Stimulated activated CD4-positive, alpha-beta T cell treated with anti-CD3 and anti-CD28 coated beads, Interleukin-2, amount 100 ng/mL, for 48 hours (primary cell): ENCODE measurements at regions not wholly inside any gene's neighbourhood (a gene's known extent, or its start where the extent isn't known, plus 50 kb on each side); places are given as distances from the start of the nearest gene placed in this dataset.

Source experiments
- DNase-seq, 2 donors: peaks; one replicate each; pipeline ENCODE4 v3.0.0-alpha.2; 2020

DNA sequence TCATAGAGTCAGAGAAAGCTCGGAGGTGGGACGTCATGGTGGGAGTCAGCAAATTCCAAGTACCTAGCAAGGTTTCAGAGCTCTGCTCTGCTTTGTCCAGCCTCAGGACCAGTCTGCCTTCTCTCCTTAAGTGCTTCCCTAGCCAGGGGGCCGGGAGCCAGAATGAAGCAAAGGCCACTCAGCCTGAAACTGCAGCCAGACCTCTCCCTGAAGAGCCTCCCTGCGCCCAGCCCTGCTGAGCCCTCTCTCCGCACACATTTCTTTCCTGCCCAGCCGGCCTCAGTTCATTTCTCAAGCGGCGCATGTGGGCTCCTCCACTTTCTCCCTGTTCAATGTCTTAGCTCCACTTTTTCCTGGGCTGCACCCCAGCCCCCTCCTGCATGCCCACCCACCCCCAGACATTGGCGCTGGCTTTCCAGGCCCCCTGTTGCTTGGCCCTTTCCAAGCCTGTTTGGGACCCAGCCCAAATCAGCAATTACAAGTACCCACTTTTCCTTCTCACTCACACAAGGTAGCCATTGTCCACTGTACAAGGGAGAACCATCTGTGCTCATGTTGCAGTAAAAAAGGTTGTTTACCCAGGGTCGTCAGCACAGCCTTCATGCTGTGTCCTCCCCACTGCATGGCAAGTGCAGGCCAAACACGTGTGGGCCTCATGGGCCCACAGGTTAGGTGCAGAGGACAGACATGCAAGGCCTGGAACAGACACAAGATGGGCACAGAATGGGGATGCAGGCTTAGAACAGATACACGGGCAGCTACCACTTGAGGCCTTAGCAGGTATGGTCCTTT, 147.1 kb downstream of the MRPL14 start:
- no peak for DNase-seq

DNA sequence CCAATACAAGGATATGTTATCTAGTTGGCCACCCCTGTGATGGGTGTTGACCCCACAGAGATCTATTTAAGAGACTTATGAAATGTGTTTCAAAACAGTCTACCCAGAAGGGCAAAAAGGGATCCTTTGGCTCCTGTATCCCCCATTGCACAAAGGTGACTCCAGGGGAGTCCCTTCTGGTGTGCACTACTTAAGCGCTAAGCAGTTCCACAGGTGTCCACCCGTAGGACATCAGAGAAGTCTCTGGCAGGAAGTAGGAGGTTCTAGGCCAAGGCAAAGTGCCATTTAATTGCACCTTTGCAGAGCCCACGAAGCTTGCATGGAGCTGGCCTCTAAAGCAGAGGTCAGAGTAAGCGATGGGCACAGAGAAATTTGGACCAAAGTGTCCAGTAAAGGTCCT, 147.7 kb downstream of the MRPL14 start:
- no peak for DNase-seq

DNA sequence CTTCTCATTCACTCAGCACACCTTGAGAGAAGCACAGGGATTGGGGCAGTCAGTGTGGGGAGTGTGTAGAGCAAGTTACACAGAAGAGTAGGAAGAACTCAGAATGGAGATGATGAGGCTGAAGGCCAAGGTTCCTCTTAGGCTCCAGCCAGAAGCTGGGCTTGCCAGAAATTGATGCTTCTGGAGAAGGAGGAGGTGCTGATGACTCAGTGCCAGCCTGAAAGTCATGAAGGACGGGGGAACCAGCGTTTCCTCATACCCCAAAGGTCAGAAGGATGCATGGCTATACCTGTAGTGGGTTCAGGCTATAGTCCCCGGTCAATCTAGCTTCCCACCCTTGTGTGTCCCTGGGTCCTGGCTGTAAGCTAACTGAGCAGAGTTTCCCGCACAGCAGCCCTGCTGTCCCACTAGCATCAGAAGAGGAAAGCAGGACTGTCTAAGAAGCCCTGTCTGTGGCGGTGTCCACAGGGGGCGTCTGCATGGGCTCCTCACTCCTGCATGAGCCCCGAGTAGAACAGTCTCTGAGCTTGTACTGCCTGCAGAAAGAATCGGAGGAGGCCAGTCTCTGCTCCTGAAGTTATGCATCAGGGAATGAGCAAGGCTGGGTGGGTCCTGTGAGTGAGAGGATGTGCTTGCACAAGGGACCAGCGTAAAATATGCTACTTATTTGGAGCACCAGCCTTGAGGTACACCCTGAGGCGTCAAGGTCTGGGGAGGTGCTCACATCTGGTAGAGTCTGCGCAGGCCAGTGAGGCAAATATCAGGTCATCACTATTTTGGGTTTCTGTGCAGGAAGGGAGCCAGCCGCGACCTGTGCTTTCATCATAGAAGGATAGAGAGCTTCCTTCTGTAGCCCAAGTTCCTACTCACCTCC, 148.5 kb downstream of the MRPL14 start:
- no peak for DNase-seq

DNA sequence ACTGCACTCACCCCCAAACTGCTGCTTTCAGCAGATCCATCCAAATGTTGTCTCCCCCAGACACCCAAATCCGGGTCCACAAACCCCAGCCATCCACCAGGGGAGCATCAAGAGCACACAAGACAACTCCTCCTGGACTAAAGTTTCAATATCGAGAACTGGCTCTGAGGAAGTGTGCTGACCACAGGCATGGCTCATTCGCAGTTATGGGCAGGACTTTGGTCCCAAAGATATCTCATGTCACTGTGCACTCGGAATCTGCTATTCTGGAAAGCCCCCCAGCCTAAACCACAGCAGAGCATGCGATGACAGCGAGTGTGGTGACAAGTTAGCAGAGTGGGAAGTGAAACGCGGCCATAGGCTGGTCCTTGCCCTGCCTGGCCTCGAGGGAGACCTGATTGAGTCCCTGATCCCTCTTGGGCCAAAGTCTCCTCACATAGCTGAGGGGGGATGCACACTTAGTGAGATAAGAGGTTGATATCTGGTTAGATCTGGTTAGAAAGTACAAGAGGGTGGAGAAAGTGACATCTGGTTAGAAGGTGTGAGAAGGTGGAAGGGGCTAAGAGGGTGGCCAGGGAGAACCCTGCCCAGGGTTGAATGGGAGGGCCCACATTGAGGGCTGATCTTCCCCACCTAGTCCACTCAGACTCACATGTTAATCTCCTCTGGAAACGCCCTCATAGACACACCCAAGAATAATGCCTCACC, 149.7 kb downstream of the MRPL14 start:
- DNase-seq = no peak

DNA sequence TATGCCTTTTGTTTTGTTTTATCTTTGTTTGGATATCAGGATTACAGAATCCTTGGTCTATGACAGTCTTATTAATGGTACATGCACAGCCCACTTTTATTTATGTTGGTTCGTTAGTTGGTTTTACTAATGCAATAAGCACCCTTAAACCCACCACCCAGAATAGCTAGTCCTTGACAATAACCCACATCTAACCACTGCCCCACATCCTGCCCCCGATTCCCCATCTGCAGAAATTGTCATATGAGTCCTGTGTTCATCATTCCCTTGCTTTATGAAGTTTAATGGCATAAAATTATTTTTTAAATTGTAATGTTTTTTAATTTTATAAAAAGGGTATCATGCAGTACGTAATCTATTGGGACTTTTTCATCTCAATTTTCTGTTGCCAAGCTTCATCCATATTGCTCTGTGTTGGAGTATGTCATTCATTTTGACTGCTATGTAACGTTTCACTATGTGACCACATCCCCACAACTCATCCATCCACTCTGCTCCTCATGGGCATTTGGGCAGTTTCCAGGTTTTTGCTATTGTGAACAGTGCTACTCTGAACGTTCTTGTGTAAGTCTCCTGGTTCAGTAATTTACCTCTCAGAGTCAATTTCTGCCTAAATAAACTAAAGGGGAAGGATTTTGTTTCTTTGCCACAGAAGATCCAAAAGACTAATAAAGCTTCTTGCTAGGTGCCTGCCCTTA, 150.4 kb downstream of the MRPL14 start:
- DNase-seq = no peak

DNA sequence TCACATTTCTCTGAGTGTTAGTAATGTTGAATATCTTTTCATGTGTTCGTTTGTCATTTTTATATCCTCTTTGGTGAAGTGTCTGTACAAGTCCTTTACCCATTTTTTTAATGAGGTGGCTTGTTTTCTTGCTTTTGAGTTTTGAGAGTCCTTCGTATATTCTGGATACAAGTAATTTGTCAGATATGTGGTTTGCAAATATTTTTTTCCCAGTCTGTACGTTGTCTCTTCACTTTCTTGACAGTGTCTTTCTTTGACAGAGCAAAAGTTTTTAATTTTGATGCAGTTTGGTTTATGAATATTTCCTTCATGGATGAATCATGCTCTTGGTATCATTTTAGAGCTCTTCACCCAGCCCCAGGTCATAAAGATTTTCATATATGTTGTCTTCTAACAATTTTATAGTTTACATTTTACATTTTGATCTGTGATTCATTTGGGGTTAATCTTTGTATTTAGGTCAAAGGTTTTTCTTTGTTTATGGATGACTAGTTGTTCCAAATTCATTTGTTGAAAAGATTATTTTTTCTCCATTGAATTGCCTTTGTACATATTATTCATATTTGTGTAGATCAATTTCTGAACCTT, 152.5 kb downstream of the MRPL14 start:
- DNase-seq = no peak

DNA sequence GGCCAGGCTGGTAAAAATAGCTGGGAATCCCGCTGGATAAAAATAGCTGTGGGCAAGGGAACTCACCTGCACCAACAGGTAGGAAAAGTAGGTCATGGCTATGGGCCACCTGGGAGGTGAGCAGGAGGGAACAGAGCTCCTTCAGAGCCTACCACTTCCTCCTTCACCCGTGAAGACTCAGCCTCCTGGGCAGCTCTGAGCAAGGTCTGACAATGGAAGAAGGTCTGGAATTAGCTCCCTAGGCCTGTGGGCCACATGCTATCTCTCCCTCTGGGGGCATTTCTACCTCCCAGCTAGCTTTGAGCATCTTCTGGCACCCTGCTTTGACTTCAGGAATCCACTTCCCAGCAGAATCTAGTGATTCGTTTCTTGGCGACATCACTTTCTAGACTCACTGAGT, 153.9 kb downstream of the MRPL14 start:
- no peak for DNase-seq

DNA sequence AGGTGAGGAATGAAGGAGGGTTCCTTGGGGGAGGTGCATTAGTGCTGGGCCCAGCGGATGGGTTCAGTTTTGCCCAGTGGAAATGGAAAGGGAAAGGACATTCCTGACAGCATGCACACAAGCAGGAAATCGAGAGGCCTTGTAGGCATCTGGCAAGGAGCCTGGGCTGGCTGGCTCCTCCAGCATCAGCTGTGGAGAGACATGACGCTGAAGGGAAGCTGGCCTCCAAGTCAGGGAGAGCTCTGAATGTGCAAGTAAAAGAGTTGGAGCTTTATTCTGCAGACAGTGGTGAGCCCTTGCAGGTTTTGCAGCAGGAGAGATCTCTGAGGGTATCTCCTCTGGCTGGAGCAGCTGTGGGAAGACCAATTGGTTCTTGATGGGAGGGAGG, 154.3 kb downstream of the MRPL14 start:
- no peak for DNase-seq

DNA sequence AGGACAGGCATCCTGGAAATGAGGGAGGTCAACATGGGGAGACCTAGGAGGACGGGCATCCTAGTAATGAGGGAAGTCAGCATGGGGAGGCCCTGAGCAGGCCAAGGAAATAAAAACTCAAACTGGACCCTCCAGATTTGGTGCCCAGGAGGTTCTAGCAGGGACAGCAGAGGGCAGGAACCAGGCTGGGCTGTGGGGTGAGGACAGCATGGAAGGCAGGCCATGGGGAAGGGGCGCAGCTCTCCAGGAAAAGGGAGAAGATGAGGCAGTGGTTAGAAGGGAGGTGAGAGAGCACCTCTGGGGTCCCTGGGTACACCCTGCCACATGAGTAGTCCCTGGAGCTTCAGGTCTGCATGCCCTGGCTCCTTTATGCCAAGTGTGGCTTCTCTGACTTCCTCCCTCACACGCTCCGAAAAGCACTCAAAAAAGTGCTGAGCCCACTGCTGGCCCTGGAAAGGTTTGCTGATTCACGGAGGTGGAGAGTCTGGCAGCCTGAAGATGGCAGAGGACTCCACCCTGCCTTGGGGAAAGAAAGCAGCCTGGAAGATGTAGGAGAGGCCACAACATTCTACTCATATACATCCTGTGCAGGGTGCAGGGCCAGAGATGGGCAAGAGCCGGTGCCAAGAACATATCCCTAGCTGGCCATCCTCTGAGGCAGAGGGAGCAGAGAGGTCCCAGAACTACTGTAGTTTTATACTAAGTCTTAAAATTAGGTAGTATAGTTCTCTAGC, 154.9 kb downstream of the MRPL14 start:
- no peak for DNase-seq

DNA sequence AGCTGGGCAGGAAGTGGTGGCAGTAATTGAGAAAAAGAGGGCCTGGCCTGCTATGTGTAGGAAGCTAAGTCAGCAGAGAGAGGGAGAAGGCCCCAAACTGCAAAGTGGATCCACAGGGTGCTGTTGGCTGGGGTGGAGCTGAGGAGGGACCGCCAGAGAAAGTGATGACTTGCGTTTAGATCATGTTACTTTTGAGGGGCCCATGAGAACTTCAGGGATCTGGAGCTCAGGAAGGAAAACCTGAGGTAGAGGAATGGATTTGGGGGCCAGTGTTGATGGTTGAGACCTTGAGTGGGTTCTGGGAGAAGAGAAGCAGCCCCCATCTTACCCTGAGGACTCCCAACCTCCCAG, 155.5 kb downstream of the MRPL14 start:
- no peak for DNase-seq

DNA sequence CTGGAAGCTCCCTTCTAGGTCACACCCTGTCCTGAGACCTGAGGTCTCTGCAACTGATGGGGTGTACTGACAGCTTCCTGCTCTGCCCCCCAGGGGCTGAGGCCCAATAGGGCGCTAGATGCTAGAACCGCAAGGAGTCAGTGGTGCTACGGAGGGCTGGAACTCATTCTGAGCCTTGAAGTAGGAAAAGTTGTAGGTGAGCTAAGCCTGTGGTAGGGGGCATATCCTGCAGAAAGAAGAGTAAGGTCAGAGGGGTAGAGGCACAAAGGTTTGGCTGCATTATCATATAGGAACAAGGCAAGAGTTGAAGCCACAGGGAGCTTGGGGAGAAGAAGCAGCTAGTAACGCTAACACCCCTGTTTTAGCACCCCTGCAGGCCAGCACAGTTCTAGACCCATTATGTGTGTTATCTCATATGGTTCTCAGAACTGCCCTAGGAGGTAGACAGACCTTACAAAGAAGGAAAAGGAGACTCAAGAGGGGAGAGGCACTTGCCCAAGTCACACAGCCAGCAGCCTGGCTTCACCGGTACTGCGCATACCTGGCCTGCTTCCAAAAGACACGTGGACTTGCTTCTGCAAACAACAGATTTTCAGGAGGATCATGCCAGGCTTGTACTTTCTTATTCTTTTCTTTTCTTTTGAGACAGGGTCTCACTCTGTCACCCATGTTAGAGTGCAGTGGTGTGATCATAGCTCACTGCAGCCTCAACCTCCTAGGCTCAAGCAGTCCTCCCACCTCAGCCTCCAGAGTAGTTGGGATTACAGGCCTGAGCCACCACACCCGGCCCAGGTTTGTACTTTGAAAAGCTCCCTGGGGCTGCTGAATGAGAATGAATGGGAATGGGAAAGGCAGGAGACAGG, 156.1 kb downstream of the MRPL14 start:
- DNase-seq = no peak

DNA sequence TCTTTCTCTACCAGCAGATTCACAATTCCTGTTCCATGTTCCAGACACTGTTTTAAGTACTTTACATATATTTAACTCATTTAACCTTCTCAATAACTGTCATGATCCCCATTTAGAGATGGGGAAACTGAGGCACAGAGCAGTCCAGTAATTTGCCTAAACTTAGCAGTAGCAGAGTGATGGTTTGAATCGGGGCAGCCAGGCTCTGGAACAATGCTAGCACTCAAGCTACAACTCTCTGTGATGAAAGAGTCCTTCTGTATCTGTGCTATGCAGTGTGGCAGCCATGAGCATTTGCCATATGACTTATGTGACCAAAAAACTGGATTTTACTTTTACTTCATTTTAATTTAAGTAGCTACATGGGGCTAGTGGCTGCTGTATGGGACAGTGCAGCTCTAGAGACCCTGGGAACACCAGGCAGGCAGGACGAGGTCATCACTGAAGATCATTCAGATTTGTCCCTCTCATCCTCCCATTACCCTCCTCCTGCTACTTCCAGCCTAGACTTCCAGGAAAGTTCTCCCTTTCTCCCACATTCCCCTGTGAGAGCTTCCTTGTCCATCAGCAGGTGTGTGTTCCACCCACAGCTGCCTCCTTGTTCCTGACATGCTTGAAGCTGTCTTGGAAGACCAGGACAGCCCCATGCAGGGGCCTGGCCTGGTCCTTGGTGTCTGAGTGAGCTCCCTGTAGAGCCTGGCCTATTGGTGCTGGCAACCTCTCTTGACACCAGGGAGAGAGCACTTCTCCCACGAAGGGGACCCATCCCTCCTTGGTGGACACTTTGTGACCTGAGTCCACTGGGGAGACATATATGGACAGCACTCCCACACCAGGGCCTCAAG, 157.0 kb downstream of the MRPL14 start:
- DNase-seq = no peak

DNA sequence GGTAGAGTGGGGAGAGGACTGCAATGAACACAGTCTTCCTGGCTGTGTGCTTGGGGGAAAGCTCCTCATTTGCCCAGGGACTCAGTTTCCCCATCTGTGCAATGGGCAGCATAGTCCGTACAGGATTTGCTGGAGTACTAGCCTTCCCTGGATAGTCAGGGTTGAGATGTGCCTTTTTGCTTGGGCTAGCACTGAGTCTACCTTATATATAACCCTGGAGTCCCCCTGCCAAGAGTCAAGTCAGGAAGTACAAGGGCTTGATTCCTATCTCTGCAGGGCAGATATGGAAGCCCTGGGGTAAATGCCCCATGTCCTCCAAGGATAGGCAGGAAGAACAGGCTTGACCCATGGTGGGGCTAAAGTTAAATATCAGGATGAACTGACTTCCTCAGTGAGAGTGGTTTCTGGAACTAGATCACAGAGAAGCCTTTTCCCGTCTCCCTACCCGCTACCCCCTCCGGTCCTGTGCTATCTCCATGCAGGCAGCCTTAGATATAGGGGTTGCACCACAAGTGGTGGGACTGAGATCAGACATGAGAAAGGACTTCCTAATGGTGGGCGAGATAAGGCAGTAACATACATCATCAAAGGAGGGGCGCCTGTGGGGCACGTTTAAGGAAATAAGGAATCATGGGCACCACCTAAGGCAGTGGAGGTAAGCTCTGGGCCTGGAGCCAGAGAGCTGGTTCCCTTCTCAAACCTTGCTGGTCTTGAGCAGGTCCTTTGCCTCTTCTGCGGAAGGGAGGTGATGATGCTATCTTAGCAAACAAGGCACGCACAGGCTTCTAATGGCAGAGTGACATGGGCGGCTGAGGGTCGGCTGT, 157.9 kb downstream of the MRPL14 start:
- no peak for DNase-seq

DNA sequence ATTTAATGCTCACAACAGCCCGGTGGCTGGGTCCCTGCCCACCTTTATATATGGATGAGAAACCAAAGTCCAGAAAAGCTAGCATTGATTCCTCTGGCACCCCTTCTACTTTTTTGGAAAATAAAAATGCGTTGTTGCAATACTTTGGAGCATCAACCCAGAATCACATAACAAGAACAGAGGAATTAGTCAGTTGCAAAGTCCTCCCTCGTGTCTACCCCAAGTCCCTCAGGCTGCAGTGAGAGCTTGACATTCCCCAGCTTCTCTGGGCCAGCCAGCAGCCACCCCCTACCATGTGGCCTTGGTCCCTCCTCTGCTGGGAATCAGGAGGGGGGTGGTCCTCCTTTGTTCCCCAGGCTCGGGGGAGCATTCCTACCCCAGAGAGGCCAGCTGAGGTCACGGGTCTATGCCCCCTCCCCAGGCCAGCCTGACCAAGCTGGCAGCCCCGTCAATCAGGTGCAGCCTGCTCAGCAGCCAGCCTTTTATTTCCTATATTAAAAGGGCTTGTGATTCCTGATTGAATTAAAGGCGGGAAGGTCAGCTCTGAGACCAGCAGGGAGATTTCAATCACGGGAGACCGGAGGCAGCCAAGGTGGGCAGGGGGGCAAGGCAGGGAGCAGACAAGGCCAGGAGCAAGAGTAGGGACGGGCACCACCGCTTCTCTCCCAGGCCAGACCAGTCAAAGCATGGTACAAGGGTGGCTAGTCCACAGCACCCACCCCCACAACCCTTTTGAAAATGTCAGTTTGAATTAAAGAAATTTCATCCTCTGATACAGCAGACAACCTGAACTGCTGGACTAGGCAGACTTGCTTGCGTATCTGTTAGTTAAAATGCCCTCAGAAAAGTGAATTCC, 158.9 kb downstream of the MRPL14 start:
- no peak for DNase-seq

DNA sequence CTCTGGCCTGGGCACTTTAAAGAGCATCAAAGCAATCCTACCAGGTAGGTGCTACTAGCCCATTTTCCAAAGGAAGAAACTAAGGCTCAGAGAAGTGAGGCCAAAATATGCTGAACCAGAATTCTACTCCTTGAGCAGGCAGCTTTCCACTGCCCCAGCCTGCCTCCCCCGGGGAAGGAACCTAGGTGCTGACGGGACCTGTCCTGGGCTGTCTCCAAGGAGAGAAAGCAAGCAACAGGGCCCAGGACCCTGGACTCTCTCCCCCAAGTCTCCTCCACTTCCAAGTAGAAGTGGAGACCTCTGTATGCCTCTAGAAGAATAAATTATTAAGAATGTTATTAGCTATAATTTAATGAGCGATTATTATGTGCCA, 159.5 kb downstream of the MRPL14 start:
- no peak for DNase-seq

DNA sequence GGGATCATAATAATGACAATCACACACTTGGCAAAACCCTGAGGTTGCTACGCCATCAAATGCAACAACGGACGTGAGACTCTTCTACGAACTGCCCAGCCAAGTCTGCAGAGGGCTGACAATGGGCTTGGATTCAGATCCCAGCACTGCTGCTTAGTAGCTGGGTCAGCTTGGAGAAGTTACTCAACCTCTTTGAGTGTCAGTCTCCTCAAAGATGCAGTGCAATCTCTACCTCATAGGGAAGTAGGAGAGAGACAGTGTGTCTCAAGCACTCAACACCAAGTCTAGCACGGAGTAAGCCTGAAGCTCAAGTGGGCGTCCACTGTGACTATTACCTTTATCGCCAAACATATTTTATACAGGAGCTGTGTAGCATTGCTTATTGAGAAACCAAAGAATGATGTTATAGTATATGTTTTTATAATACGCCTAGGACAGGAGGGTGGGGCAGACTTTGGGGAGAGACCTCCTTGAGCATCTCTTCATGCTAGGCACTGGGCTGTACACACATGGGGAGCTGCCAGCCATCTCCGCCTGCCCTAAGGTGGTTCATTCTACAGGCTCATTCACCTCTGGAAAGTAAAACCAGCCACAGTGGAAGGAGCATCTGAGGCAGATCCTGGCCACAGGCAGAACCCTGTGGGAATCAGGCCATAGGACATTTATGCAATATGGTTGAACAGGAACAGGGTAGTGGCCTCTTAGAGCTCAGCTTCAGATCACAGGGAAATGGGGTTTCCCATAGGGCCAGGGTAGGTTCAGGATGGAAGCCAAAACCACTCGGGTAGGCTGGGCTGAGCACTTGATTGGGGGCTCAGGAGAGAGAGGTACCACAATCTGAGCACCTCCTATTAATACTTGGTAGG, 160.2 kb downstream of the MRPL14 start:
- DNase-seq = no peak

DNA sequence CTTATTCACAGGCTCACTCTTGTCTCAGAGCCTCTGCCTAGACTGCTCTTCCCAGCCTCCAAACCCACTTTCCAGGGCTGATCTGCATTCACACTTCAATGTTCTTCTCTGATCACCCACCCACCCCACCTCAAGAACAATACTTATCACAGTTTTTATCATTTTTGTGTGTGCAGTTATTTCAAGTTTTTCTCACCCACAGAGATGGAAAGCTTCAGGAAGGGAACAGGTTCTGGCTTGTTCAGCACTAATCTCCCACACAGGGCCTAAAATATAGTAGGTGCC, 160.9 kb downstream of the MRPL14 start:
- no peak for DNase-seq
